ENCODE measurements at regions not wholly inside any gene's neighbourhood (a gene's known extent, or its start where the extent isn't known, plus 50 kb on each side); places are given as distances from the start of the nearest gene placed in this dataset.
A peak's percentile ranks its signal among the peaks of the same experiment; 100 is the strongest.

DNA sequence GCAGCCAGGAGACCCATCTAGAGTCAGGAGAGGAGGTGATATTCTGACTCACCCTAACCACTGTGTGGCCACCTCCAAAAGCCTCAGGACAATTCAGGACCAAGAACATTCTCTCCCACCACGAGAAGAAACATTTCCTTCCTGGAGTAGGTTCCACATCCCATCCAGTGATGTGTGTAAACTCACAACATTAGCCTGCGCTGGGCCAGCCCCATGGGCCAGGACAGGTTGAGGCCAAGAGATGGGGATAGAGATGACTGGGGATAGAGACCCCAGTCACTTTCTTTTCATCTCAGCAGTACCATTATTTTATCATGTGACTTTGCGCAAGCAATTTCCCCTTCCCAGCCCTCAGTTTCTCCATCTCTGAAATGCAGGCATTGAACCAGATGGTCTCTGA lies 126.6 kb upstream of the PTPRT start:
- H3K27me3 ChIP-seq, result peaks cover 6% of the 10 kb centered on the region; the same call in 1 of the 2 replicates
- H3K4me1 ChIP-seq, result no peaks in the 10 kb centered on the region
- H3K9me3 ChIP-seq (replicated peaks), result no peaks in the 10 kb centered on the region
- H3K4me3 ChIP-seq, result no peak overlapping the region
- no peak for DNase-seq
- H3K36me3 ChIP-seq, result no peaks in the 10 kb centered on the region
- no peak overlapping the region for H3K27ac ChIP-seq

DNA sequence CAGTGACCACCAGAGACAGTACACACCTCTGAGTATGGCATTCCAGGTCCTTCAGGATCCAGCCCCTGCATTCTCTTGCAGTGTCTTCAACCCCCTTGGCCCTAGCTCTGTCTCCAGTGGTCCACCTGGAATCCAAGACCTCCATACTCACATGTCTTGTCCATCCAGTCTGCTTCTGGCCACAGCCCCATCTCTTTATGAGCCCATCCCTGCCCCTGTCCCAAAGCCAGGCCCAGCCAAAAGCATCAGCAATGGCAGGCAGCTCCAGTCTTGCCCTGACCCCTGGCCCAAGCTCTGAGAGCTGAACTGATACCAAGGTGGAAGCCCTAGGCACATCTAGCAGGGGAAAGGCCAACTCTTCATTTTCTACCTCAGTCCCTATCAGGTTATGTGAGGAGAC lies 119.6 kb upstream of the PTPRT start:
- H3K36me3 ChIP-seq, result no peaks in the 10 kb centered on the region
- no peak for DNase-seq
- H3K27ac ChIP-seq, result no peak overlapping the region
- 0 out of 2 replicates have a peak, but pooled peaks cover 2% of the 10 kb centered on the region for H3K27me3 ChIP-seq
- no peaks in the 10 kb centered on the region for H3K4me1 ChIP-seq
- no peak overlapping the region for H3K4me3 ChIP-seq
- H3K9me3 ChIP-seq (replicated peaks), result peaks cover 12% of the 10 kb centered on the region

DNA sequence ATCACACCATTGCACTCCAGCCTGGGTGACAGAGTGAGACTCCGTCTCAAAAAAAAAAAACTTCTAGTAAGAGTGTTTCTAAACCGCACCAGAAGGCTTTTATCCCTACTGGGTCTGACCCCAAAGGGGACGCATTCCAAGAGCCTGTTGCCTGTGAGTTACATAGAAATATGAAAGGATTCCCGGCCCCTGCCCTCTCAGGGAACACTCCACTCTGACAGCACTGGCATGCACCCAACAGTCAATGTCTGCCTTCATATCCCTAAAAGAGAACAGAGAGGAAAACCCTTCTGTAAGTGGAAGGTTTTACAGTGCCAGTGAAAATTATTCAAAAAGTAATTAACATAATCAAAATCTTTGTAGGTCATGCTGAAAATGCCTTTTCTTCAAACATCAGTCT lies 117.1 kb upstream of the PTPRT start:
- no peaks in the 10 kb centered on the region for H3K36me3 ChIP-seq
- H3K27ac ChIP-seq, result no peak overlapping the region
- H3K4me3 ChIP-seq, result no peak overlapping the region
- H3K9me3 ChIP-seq (replicated peaks), result peaks cover 12% of the 10 kb centered on the region
- DNase-seq, result no peak
- H3K4me1 ChIP-seq, result no peaks in the 10 kb centered on the region
- no peaks in the 10 kb centered on the region; the same call in 1 of the 2 replicates for H3K27me3 ChIP-seq

- Histone ChIP-seq H3K9me3 (replicated peaks) (peaks cover 12% of the 10 kb centered on the region), H3K27ac (no peak overlapping the region), H3K4me1 (no peaks in the 10 kb centered on the region), H3K27me3 (no peaks in the 10 kb centered on the region; the same call in 1 of the 2 replicates), H3K4me3 (no peak overlapping the region), H3K36me3 (no peaks in the 10 kb centered on the region)
- no peak for DNase-seq
These were observed 116.0 kb upstream of the PTPRT start for GRCh38 chr20:43305749-43306148.

DNA sequence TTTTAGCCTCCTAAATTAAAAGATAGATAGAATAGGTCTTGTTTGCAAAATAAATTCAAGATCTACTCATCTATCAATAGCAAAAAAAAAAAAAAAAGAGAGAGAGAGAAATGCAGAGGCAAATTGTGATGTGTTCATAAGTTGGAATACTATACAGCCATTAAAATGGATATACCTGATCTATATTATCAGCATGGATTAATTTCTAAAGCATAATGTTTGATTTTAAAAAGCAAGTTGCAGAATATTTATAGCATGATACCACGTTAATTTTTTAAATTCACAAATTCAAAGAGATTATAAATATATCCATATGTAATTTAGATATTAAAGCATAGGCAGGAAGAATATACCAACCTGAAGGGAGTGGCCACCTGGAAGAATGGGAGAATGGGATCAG lies 114.9 kb upstream of the PTPRT start:
- H3K4me3 ChIP-seq, result no peak overlapping the region
- H3K9me3 ChIP-seq (replicated peaks), result peaks cover 12% of the 10 kb centered on the region
- H3K4me1 ChIP-seq, result no peaks in the 10 kb centered on the region
- H3K27ac ChIP-seq, result no peak overlapping the region
- H3K27me3 ChIP-seq, result peaks cover under 1% of the 10 kb centered on the region; the same call in 1 of the 2 replicates
- no peaks in the 10 kb centered on the region for H3K36me3 ChIP-seq
- DNase-seq, result no peak

DNA sequence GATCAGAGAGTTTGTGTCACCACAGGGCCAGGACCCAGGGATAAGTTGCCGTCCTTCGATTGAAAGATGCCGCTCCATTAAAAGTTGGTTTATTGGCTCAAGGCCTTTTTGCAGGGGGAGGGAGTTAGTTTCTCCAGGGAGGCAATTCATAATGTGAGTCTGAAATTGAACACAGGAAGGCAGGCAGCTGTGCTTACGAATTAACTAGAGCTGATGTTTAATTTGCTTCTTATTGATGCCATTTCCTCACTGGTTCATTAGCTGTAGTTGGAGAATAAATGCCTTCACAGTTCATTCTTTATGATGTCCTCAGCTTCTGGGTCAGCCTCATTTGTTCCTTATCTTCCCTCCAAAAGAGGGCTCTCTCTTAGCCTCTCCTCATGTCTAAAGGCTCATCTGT lies 113.2 kb upstream of the PTPRT start:
- no peaks in the 10 kb centered on the region for H3K36me3 ChIP-seq
- peaks cover 6% of the 10 kb centered on the region; the same call in 1 of the 2 replicates for H3K9me3 ChIP-seq (replicated peaks)
- no peaks in the 10 kb centered on the region for H3K4me1 ChIP-seq
- H3K4me3 ChIP-seq, result no peak overlapping the region
- DNase-seq, result no peak
- H3K27me3 ChIP-seq, result peaks cover 4% of the 10 kb centered on the region; the same call in 1 of the 2 replicates
- no peak overlapping the region for H3K27ac ChIP-seq

- Histone ChIP-seq H3K27ac (no peak overlapping the region), H3K9me3 (replicated peaks) (peaks cover 6% of the 10 kb centered on the region; the same call in 1 of the 2 replicates), H3K4me3 (no peak overlapping the region), H3K27me3 (peaks cover 4% of the 10 kb centered on the region; the same call in 1 of the 2 replicates), H3K4me1 (no peaks in the 10 kb centered on the region), H3K36me3 (no peaks in the 10 kb centered on the region)
- no peak for DNase-seq
These were observed 111.2 kb upstream of the PTPRT start for GRCh38 chr20:43300901-43301300.

GRCh38 chr20:43295781-43296180 lies 106.1 kb upstream of the PTPRT start:
- Histone ChIP-seq H3K36me3 (no peaks in the 10 kb centered on the region), H3K4me3 (no peak overlapping the region), H3K27ac (no peak overlapping the region), H3K9me3 (replicated peaks) (no peaks in the 10 kb centered on the region), H3K27me3 (peaks cover 7% of the 10 kb centered on the region; the same call in 1 of the 2 replicates), H3K4me1 (no peaks in the 10 kb centered on the region)
- DNase-seq, result no peak

GRCh38 chr20:43295263-43295662 lies 105.6 kb upstream of the PTPRT start:
- Histone ChIP-seq H3K27ac (no peak overlapping the region), H3K4me1 (no peaks in the 10 kb centered on the region), H3K4me3 (no peak overlapping the region), H3K36me3 (no peaks in the 10 kb centered on the region), H3K27me3 (peaks cover 7% of the 10 kb centered on the region; the same call in 1 of the 2 replicates), H3K9me3 (replicated peaks) (no peaks in the 10 kb centered on the region)
- no peak for DNase-seq

DNA sequence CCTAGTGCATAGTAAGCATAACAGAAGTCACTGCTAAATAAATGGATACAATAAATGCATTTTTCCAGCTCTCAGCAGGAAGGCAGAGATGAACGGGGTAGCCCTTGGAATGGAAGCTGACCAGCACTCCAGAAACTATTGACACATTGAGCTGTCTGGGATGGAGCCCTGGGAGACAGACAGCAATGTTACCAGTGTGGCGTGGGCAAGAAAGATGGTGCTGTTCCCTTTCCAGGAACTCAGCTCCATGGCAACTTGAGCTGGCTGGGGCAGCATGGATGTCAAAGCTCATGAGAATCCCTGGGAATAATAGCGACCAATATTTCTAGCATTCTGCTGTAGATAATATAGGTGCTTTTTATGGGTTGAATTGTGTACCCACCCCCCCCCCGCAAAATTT lies 104.3 kb upstream of the PTPRT start:
- DNase-seq, result no peak
- Histone ChIP-seq H3K4me3 (no peak overlapping the region), H3K9me3 (replicated peaks) (no peaks in the 10 kb centered on the region), H3K27ac (no peak overlapping the region), H3K4me1 (no peaks in the 10 kb centered on the region), H3K36me3 (no peaks in the 10 kb centered on the region), H3K27me3 (0 out of 2 replicates have a peak, but pooled peaks cover 4% of the 10 kb centered on the region)

- Histone ChIP-seq H3K4me1 (no peaks in the 10 kb centered on the region), H3K27me3 (0 out of 2 replicates have a peak, but pooled peaks cover 4% of the 10 kb centered on the region), H3K36me3 (no peaks in the 10 kb centered on the region), H3K27ac (no peak overlapping the region), H3K4me3 (no peak overlapping the region), H3K9me3 (replicated peaks) (no peaks in the 10 kb centered on the region)
- peak in 1 of 2 experiments; percentile 9 for DNase-seq
These were observed 103.5 kb upstream of the PTPRT start for GRCh38 chr20:43293068-43293786.

GRCh38 chr20:43292222-43292621 lies 102.5 kb upstream of the PTPRT start:
- H3K9me3 ChIP-seq (replicated peaks), result no peaks in the 10 kb centered on the region
- no peak for DNase-seq
- 0 out of 2 replicates have a peak, but pooled peaks cover 4% of the 10 kb centered on the region for H3K27me3 ChIP-seq

DNA sequence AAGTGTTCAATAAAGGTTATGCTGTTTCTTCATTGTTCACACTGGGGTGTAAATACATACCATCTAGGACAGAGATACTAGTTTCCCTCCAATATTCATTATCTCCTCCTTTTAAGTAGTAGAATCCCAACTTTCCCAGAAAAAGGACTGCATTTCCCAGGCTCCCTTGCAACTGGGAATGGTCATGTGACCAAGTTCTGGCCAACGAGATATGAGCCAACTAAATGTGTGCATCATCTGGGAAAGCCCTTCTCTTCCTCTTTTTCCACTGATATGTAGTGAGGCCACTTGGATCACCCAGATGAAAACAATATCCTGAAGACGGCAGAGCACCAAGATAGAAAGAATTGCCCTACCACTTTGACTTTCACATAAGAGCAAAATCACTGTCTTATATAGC lies 97.9 kb upstream of the PTPRT start:
- Histone ChIP-seq H3K36me3 (no peaks in the 10 kb centered on the region), H3K9me3 (replicated peaks) (peaks cover 4% of the 10 kb centered on the region; the same call in 1 of the 2 replicates), H3K27ac (no peak overlapping the region), H3K4me1 (no peaks in the 10 kb centered on the region), H3K27me3 (0 out of 2 replicates have a peak, but pooled peaks cover 4% of the 10 kb centered on the region), H3K4me3 (no peak overlapping the region)
- peak in 1 of 2 experiments; percentile 18 for DNase-seq

More at GRCh38 chr20:43292222-43292621, 102.5 kb upstream of the PTPRT start:
- Histone ChIP-seq H3K4me3 (no peak overlapping the region), H3K27ac (no peak overlapping the region), H3K36me3 (no peaks in the 10 kb centered on the region), H3K4me1 (no peaks in the 10 kb centered on the region)

- no peak for DNase-seq
- Histone ChIP-seq H3K36me3 (no peaks in the 10 kb centered on the region), H3K27me3 (no peaks in the 10 kb centered on the region), H3K4me3 (no peak overlapping the region), H3K27ac (no peak overlapping the region), H3K9me3 (replicated peaks) (peaks cover 4% of the 10 kb centered on the region; the same call in 1 of the 2 replicates), H3K4me1 (no peaks in the 10 kb centered on the region)
These were observed 95.5 kb upstream of the PTPRT start for GRCh38 chr20:43285170-43285569.

GRCh38 chr20:43284486-43284885 lies 94.8 kb upstream of the PTPRT start:
- no peaks in the 10 kb centered on the region for H3K4me1 ChIP-seq
- no peak overlapping the region for H3K4me3 ChIP-seq
- no peak for DNase-seq
- H3K27ac ChIP-seq, result no peak overlapping the region
- H3K27me3 ChIP-seq, result no peaks in the 10 kb centered on the region
- H3K36me3 ChIP-seq, result no peaks in the 10 kb centered on the region
- peaks cover 4% of the 10 kb centered on the region; the same call in 1 of the 2 replicates for H3K9me3 ChIP-seq (replicated peaks)

All from SJCRH30 (cell line).